ENCODE measurements at regions not wholly inside any gene's neighbourhood (a gene's known extent, or its start where the extent isn't known, plus 50 kb on each side); places are given as distances from the start of the nearest gene placed in this dataset.
"Not testable (repeated sequence)": the region's sequence is repeated elsewhere in the genome, so short reads cannot be mapped to it uniquely, and the experiment has no call there.

GRCh38 chr11:122604621-122605020 lies 50.9 kb upstream of the UBASH3B start:
- ATAC-seq (no peak), DNase-seq (ENCODE audit: low spot score in 2 of 2) (no peak)
- Mint-ChIP-seq H3K27ac (no peak overlapping the region), H3K36me3 (no peaks in the 10 kb centered on the region), H3K9me3 (no peaks in the 10 kb centered on the region)

GRCh38 chr11:122601141-122602125 lies 54.1 kb upstream of the UBASH3B start:
- no peak for DNase-seq (ENCODE audit: low spot score in 2 of 2)
- Mint-ChIP-seq H3K36me3 (no peaks in the 10 kb centered on the region), H3K9me3 (no peaks in the 10 kb centered on the region), H3K27ac (no peak overlapping the region)
- no peak for ATAC-seq

GRCh38 chr11:122600290-122600689 lies 55.2 kb upstream of the UBASH3B start:
- DNase-seq (ENCODE audit: low spot score in 2 of 2) (no peak), ATAC-seq (no peak)
- H3K9me3 Mint-ChIP-seq, result no peaks in the 10 kb centered on the region
- no peak overlapping the region for H3K27ac Mint-ChIP-seq
- H3K36me3 Mint-ChIP-seq, result no peaks in the 10 kb centered on the region

- Mint-ChIP-seq H3K9me3 (no peaks in the 10 kb centered on the region), H3K27ac (no peak overlapping the region), H3K36me3 (no peaks in the 10 kb centered on the region)
- ATAC-seq (no peak), DNase-seq (ENCODE audit: low spot score in 2 of 2) (no peak)
Observed at GRCh38 chr11:122599434-122599833, 56.1 kb upstream of the UBASH3B start.

GRCh38 chr11:122598971-122599370 lies 56.6 kb upstream of the UBASH3B start:
- DNase-seq (ENCODE audit: low spot score in 2 of 2) (no peak), ATAC-seq (no peak)
- H3K9me3 Mint-ChIP-seq, result no peaks in the 10 kb centered on the region
- no peak overlapping the region for H3K27ac Mint-ChIP-seq
- H3K36me3 Mint-ChIP-seq, result no peaks in the 10 kb centered on the region

- H3K27ac Mint-ChIP-seq, result no peak overlapping the region
- DNase-seq (ENCODE audit: low spot score in 2 of 2), result no peak
- no peak for ATAC-seq
- H3K36me3 Mint-ChIP-seq, result no peaks in the 10 kb centered on the region
- H3K9me3 Mint-ChIP-seq, result no peaks in the 10 kb centered on the region
Observed at GRCh38 chr11:122597511-122597910, 58.0 kb upstream of the UBASH3B start.

GRCh38 chr11:122594986-122595645 lies 60.4 kb upstream of the UBASH3B start:
- H3K27ac Mint-ChIP-seq, result no peak overlapping the region
- H3K36me3 Mint-ChIP-seq, result no peaks in the 10 kb centered on the region
- ATAC-seq (no peak), DNase-seq (ENCODE audit: low spot score in 2 of 2) (no peak)
- H3K9me3 Mint-ChIP-seq, result no peaks in the 10 kb centered on the region

GRCh38 chr11:122593473-122594420 lies 61.8 kb upstream of the UBASH3B start:
- H3K9me3 Mint-ChIP-seq, result no peaks in the 10 kb centered on the region
- DNase-seq (ENCODE audit: low spot score in 2 of 2), result no peak
- peak; percentile 11 to 83 for ATAC-seq
- H3K36me3 Mint-ChIP-seq, result no peaks in the 10 kb centered on the region
- no peak overlapping the region for H3K27ac Mint-ChIP-seq

- no peaks in the 10 kb centered on the region for H3K36me3 Mint-ChIP-seq
- no peaks in the 10 kb centered on the region for H3K9me3 Mint-ChIP-seq
- DNase-seq (ENCODE audit: low spot score in 2 of 2), result no peak
- ATAC-seq, result no peak
- no peak overlapping the region for H3K27ac Mint-ChIP-seq
Observed at GRCh38 chr11:122592641-122593040, 62.9 kb upstream of the UBASH3B start.

- no peaks in the 10 kb centered on the region for H3K36me3 Mint-ChIP-seq
- no peak for ATAC-seq
- H3K27ac Mint-ChIP-seq, result no peak overlapping the region
- H3K9me3 Mint-ChIP-seq, result peaks cover 0 to 7% of the 10 kb centered on the region in 2 donors
- no peak for DNase-seq (ENCODE audit: low spot score in 2 of 2)
Observed at GRCh38 chr11:122584670-122585069, 70.9 kb upstream of the UBASH3B start.

- ATAC-seq; DNase-seq (ENCODE audit: low spot score in 2 of 2); H3K27ac Mint-ChIP-seq; H3K9me3 Mint-ChIP-seq; H3K36me3 Mint-ChIP-seq: not testable (repeated sequence)
Observed at GRCh38 chr11:122580071-122580470, 75.5 kb upstream of the UBASH3B start.

GRCh38 chr11:122578171-122578825 lies 77.2 kb upstream of the UBASH3B start:
- no peak for ATAC-seq
- no peak overlapping the region for H3K27ac Mint-ChIP-seq
- H3K9me3 Mint-ChIP-seq, result no peaks in the 10 kb centered on the region
- no peak for DNase-seq (ENCODE audit: low spot score in 2 of 2)
- no peaks in the 10 kb centered on the region for H3K36me3 Mint-ChIP-seq

- H3K36me3 Mint-ChIP-seq, result no peaks in the 10 kb centered on the region
Observed at GRCh38 chr11:122572592-122572991, 82.9 kb upstream of the UBASH3B start.

GRCh38 chr11:122563761-122564160 lies 91.8 kb upstream of the UBASH3B start:
- DNase-seq (ENCODE audit: low spot score in 2 of 2) (no peak), ATAC-seq (no peak)
- H3K36me3 Mint-ChIP-seq, result no peaks in the 10 kb centered on the region
- no peaks in the 10 kb centered on the region for H3K9me3 Mint-ChIP-seq
- H3K27ac Mint-ChIP-seq, result no peak overlapping the region

More at GRCh38 chr11:122572592-122572991, 82.9 kb upstream of the UBASH3B start:
- ATAC-seq (no peak), DNase-seq (ENCODE audit: low spot score in 2 of 2) (no peak)
- no peaks in the 10 kb centered on the region for H3K9me3 Mint-ChIP-seq
- no peak overlapping the region for H3K27ac Mint-ChIP-seq

- H3K36me3 Mint-ChIP-seq, result no peaks in the 10 kb centered on the region
- H3K9me3 Mint-ChIP-seq, result no peaks in the 10 kb centered on the region
- no peak for DNase-seq (ENCODE audit: low spot score in 2 of 2)
- peak overlapping the region in 1 of 2 donors; percentile 73 for H3K27ac Mint-ChIP-seq
- ATAC-seq, result peak in 1 of 2 donors; percentile 28
Observed at GRCh38 chr11:122559734-122560382, 95.7 kb upstream of the UBASH3B start.

- not testable (repeated sequence) for ATAC-seq; DNase-seq (ENCODE audit: low spot score in 2 of 2); H3K36me3 Mint-ChIP-seq; H3K9me3 Mint-ChIP-seq; H3K27ac Mint-ChIP-seq
Observed at GRCh38 chr11:122559218-122559617, 96.3 kb upstream of the UBASH3B start.

Measured in activated naive CD4-positive, alpha-beta T cell treated with anti-CD3 and anti-CD28 coated beads, Interleukin-2, amount 50 U/mL, for 72 hours (primary cell).